GM12891 (cell line): ENCODE measurements at regions not wholly inside any gene's neighbourhood (a gene's known extent, or its start where the extent isn't known, plus 50 kb on each side); places are given as distances from the start of the nearest gene placed in this dataset.

ENCODE experiments used
- PAX5 ChIP-seq: IDR thresholded peaks from 2 replicates; pipeline ENCODE4 v1.6.1; 2011; ENCODE audit warnings: low read length, moderate library complexity, mild to moderate bottlenecking; ENCODE audit not compliant: insufficient read depth, severe bottlenecking
- POLR2A ChIP-seq: IDR thresholded peaks from 2 replicates; pipeline ENCODE4 v1.6.1; 2011; ENCODE audit warnings: low read depth, low read length, control low read depth
- POLR2AphosphoS5 ChIP-seq: IDR thresholded peaks from 2 replicates; pipeline ENCODE4 v1.6.1; 2011; ENCODE audit warnings: low read depth, low read length, control low read depth
- POU2F2 ChIP-seq: IDR thresholded peaks from 2 replicates; pipeline ENCODE4 v1.6.1; 2011; ENCODE audit warnings: low read depth, mild to moderate bottlenecking, control low read depth, low read length, moderate library complexity
- TAF1 ChIP-seq: IDR thresholded peaks from 2 replicates; pipeline ENCODE4 v1.6.1; 2011; ENCODE audit warnings: low read depth, low read length, control low read depth

GRCh38 chr10:14380746-14381145 is 50.0 kb upstream of the FRMD4A start:
- TF ChIP-seq POLR2AphosphoS5 = no peak
- no peak for TF ChIP-seq POLR2A
- no peak for TF ChIP-seq TAF1
- TF ChIP-seq POU2F2 = no peak
- no peak for TF ChIP-seq PAX5
